GM12891 (cell line): ENCODE measurements at regions not wholly inside any gene's neighbourhood (a gene's known extent, or its start where the extent isn't known, plus 50 kb on each side); places are given as distances from the start of the nearest gene placed in this dataset.

Experiments used
- DNase-seq: peaks from one replicate; pipeline ENCODE4 v3.0.0; 2011; ENCODE audit warnings: low spot score; ENCODE audit not compliant: insufficient read length
- FAIRE-seq: peaks from 2 replicates; lab custom pipeline; 2011; peaks lifted over from hg19 to GRCh38; lab: Jason Lieb, UNC
- PAX5 ChIP-seq: IDR thresholded peaks from 2 replicates; pipeline ENCODE4 v1.6.1; 2011; ENCODE audit warnings: low read length, moderate library complexity, mild to moderate bottlenecking; ENCODE audit not compliant: insufficient read depth, severe bottlenecking
- POLR2A ChIP-seq: IDR thresholded peaks from 2 replicates; pipeline ENCODE4 v1.6.1; 2011; ENCODE audit warnings: low read depth, low read length, control low read depth
- POLR2AphosphoS5 ChIP-seq: IDR thresholded peaks from 2 replicates; pipeline ENCODE4 v1.6.1; 2011; ENCODE audit warnings: low read depth, low read length, control low read depth
- POU2F2 ChIP-seq: IDR thresholded peaks from 2 replicates; pipeline ENCODE4 v1.6.1; 2011; ENCODE audit warnings: low read depth, mild to moderate bottlenecking, control low read depth, low read length, moderate library complexity
- SPI1 ChIP-seq: IDR thresholded peaks from 2 replicates; pipeline ENCODE4 v1.6.1; 2011; ENCODE audit warnings: low read depth, low read length, control low read depth
- TAF1 ChIP-seq: IDR thresholded peaks from 2 replicates; pipeline ENCODE4 v1.6.1; 2011; ENCODE audit warnings: low read depth, low read length, control low read depth

GRCh38 chr3:25367025-25367424 is 61.0 kb upstream of the RARB start:
- TF ChIP-seq SPI1 (no peak), POU2F2 (no peak), POLR2AphosphoS5 (no peak), TAF1 (no peak), PAX5 (no peak), POLR2A (no peak)
- no peak for FAIRE-seq
- DNase-seq = no peak

DNA sequence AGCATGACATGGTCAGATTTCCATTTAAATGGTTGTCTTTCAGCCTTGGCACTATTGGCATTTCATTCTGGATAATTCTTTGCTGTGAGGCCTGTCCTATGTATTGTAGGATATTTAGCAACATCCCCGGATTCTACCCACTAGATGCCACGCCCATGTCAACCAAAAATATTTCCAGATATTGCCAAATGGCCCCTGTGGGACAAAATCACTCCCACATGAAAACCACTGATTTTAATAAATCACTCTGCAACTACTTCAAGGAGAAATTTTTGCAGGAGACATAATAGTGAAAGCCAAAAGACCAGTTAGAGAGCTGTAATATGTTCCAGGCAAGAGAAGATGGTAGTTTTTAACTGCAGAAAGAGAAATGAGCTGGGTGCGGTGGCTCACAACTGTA is 55.9 kb upstream of the RARB start:
- no peak for FAIRE-seq
- no peak for DNase-seq
- no peak for TF ChIP-seq SPI1

GRCh38 chr3:25376340-25376739 is 51.7 kb upstream of the RARB start:
- TF ChIP-seq SPI1 (no peak), POLR2AphosphoS5 (no peak), PAX5 (no peak), POU2F2 (no peak), POLR2A (no peak), TAF1 (no peak)
- FAIRE-seq = no peak
- DNase-seq = no peak

GRCh38 chr3:25377042-25377441 is 51.0 kb upstream of the RARB start:
- no peak for TF ChIP-seq POLR2AphosphoS5
- TF ChIP-seq POLR2A = no peak
- no peak for TF ChIP-seq SPI1
- TF ChIP-seq POU2F2 = no peak
- TF ChIP-seq TAF1 = no peak
- TF ChIP-seq PAX5 = no peak
- no peak for FAIRE-seq
- no peak for DNase-seq
